ENCODE measurements at regions not wholly inside any gene's neighbourhood (a gene's known extent, or its start where the extent isn't known, plus 50 kb on each side); places are given as distances from the start of the nearest gene placed in this dataset.

- Histone ChIP-seq H3K27ac (ENCODE audit: low read length) (no peak overlapping the region), H3K79me2 (replicated peaks; ENCODE audit: insufficient read depth, low read length) (no peaks in the 10 kb centered on the region), H3K27me3 (ENCODE audit: insufficient read depth, low read depth, low read length) (no peaks in the 10 kb centered on the region), H3K4me2 (ENCODE audit: low read length) (no peak overlapping the region), H4K20me1 (ENCODE audit: insufficient read depth) (no peaks in the 10 kb centered on the region), H3K9ac (ENCODE audit: low read length) (no peak overlapping the region), H2AFZ (ENCODE audit: low read depth, low read length) (no peak overlapping the region), H3K9me3 (ENCODE audit: low read length) (no peaks in the 10 kb centered on the region), H3K36me3 (ENCODE audit: insufficient read depth, low read length) (no peaks in the 10 kb centered on the region), H3F3A (ENCODE audit: insufficient read depth, low read length, poor library complexity, severe bottlenecking) (no peaks in the 10 kb centered on the region), H3K4me3 (ENCODE audit: low read length) (no peak overlapping the region), H3K9me2 (ENCODE audit: insufficient read depth, low read length) (no peaks in the 10 kb centered on the region)
- TF ChIP-seq CTCF (IDR thresholded peaks at IDR 0.05; ENCODE audit: poor library complexity, severe bottlenecking) (no peak), REST (IDR thresholded peaks at IDR 0.05; ENCODE audit: borderline replicate concordance) (no peak), EZH2 (IDR thresholded peaks at IDR 0.05; ENCODE audit: borderline replicate concordance, insufficient read depth, low read length, poor library complexity, severe bottlenecking) (no peak), SMC3 (conservative IDR thresholded peaks at IDR 0.05; ENCODE audit: poor library complexity) (no peak), POLR2AphosphoS5 (IDR thresholded peaks at IDR 0.05) (no peak), RAD21 (conservative IDR thresholded peaks at IDR 0.05) (no peak), TAF1 (IDR thresholded peaks at IDR 0.05; ENCODE audit: low read depth) (no peak), EP300 (conservative IDR thresholded peaks at IDR 0.05; ENCODE audit: poor library complexity, severe bottlenecking) (no peak), MXI1 (conservative IDR thresholded peaks at IDR 0.05; ENCODE audit: poor library complexity, severe bottlenecking) (no peak)
Observed at GRCh38 chr14:25436288-25436875, 386.4 kb upstream of the STXBP6 start.

- Histone ChIP-seq H4K20me1 (ENCODE audit: insufficient read depth) (no peaks in the 10 kb centered on the region), H3K27me3 (ENCODE audit: insufficient read depth, low read depth, low read length) (no peaks in the 10 kb centered on the region), H3K4me2 (ENCODE audit: low read length) (no peak overlapping the region), H3K36me3 (ENCODE audit: insufficient read depth, low read length) (no peaks in the 10 kb centered on the region), H2AFZ (ENCODE audit: low read depth, low read length) (no peak overlapping the region), H3K79me2 (replicated peaks; ENCODE audit: insufficient read depth, low read length) (no peaks in the 10 kb centered on the region), H3F3A (ENCODE audit: insufficient read depth, low read length, poor library complexity, severe bottlenecking) (no peaks in the 10 kb centered on the region), H3K9me2 (ENCODE audit: insufficient read depth, low read length) (no peaks in the 10 kb centered on the region), H3K4me3 (ENCODE audit: low read length) (no peak overlapping the region), H3K9ac (ENCODE audit: low read length) (no peak overlapping the region), H3K27ac (ENCODE audit: low read length) (no peak overlapping the region), H3K9me3 (ENCODE audit: low read length) (no peaks in the 10 kb centered on the region)
- TF ChIP-seq RAD21 (conservative IDR thresholded peaks at IDR 0.05) = peak; percentile 19
- no peak for TF ChIP-seq SMC3 (conservative IDR thresholded peaks at IDR 0.05; ENCODE audit: poor library complexity)
- TF ChIP-seq CTCF (IDR thresholded peaks at IDR 0.05; ENCODE audit: poor library complexity, severe bottlenecking) = peak; percentile 20
Observed at GRCh38 chr14:25431211-25432076, 381.5 kb upstream of the STXBP6 start.
